GM18870 (cell line): ENCODE measurements at regions not wholly inside any gene's neighbourhood (a gene's known extent, or its start where the extent isn't known, plus 50 kb on each side); places are given as distances from the start of the nearest gene placed in this dataset.

Experiments used
- ATAC-seq: cut with Tn5 transposase; IDR thresholded peaks from one replicate; pipeline ENCODE4 v1.9.1; 2021; ENCODE audit warnings: moderate library complexity; ENCODE audit not compliant: unreplicated experiment

DNA sequence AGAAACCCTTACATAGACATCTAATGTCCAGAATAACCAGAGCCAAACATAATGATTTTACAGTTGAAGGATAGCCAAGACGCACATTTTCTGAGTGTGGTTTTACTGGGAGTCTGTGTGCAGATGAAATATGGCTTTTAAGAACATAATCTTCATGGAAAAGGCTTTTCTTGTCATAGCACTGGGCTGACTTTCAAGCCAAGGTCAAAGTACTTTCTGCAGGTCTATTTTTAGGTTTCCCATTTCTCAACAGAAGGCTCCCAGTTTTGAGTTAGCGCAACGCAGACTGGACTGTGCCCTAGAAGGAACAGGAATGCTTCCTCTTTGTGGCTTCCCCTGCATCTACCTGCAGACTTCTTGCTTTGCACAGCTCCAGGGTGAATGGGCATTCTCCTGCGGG is 92.3 kb upstream of the UPP2 start:
- ATAC-seq: no peak

DNA sequence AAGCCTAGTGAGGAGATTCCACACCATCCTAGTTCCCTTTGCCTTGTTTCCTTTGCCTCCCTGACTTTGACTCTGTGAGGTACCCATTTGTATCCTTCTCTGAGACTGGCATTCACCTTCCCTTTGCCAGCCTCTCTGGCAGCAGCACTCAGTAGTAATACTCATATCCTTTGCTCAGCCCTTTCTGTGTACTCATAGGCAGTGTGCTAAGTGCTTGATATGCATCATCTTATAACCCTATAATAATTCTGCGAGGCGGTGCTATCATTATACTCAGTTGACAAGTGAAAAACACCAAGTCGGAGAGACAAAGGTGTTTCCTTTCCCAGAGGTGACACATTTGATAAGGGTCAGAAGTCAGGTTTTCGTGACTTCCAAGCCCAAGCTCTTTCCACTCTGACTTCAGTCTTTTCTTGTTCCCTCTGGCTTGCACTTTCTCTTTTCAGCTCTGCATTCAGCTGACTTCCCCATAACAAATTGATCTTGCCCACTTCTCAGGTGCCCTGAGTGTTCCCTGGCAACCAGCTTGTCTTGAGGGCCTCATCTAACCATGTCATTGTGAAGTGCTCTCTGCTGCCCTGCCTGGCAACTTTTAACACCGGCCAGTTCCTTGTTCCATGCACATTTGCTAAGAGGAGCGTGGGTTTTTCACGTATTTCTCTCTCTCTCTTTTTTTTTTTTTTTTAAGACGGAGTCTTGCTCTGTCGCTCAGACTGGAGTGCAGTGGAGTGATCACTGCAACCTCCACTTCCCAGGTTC is 94.5 kb upstream of the UPP2 start:
- peak; percentile 52 for ATAC-seq

DNA sequence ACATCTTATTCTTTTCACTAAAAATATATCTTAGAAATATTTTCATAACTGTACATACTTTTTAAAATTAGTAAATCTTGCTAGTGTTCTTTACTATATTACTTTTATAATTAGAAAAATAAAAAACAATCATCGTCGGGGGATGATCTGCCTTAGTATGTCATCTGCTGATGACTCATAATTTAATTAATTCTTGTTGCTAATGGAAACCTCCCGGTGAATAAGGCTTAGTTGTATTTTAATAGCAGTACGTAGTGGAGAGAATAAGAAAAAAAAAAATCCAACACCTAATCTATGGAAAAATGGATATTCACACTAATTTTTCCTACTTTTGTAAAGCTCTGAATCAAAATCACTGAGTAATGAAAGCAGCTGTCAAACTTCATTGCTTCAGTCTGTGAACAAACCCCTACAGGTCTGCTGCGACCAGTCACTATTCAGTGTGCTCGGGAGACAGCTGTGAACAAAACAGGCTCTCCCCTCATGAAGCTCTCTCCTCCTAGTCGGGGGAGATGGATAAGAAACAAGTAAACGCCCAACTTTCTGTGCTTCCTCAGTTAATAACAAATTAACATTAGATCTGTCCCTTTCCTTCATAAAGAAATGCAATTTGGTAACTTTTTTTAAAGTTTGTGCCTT is 97.4 kb upstream of the UPP2 start:
- ATAC-seq: no peak

GRCh38 chr2:158002079-158002478 is 99.6 kb upstream of the UPP2 start:
- no peak for ATAC-seq

DNA sequence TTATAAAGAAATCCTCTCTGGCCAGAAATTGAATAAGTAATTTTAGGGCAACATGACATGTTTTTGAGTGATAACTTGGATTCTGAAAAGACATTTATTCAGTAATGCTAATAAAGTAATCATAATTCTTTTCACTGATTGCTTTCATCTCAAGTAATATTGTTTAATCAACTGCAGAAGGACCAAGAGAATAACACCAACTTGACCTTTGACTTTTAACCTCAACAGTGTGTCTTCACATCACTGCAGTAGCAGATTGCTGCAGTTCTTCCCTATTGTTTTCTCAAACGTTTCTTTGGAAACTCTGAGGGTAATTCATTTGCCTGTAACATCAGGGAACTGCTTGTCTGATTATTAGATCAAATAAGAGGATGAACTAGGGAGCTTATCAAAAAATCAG is 104.9 kb upstream of the UPP2 start:
- no peak for ATAC-seq

DNA sequence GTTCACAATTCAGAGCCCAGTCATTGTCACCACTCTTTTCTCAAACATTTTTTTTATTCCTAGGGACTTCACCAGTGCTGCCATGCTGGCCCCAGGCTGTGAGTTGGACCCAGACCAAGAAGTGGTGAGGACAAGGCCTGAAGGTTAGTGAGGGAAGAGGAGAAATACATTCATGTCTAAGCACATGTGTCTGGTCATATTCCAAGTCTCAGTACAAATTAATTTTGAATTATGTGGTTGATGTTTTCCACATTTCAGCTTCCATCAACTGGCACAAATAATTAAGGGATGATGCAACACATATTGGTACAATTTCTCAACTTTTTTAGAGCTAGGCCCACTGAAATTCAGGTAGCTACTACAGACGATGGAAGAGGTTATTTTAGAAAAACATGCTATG is 106.6 kb upstream of the UPP2 start:
- no peak for ATAC-seq

DNA sequence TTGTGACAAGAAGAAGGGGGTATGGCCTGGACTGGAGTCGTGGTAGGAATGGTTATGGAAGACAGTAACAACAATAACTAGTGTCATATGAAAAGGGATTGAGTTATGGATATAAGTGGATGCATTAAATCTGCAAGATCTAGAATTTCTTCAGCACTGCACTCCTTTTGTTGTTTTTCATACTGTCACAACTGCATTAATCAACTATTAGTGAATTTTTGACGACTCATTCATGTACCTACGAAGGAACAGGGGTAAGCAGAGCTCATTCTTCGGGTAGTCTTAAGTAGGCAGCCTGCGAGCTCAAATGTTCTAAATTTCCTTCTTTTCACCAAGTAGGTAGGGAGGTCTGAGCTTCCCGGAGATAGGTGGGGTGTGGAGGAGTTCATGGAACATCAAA is 109.7 kb upstream of the UPP2 start:
- no peak for ATAC-seq

- ATAC-seq: no peak
Observed at GRCh38 chr2:157990173-157990572, 111.5 kb upstream of the UPP2 start.

- ATAC-seq: no peak
Observed at GRCh38 chr2:157989227-157989626, 112.4 kb upstream of the UPP2 start.

- no peak for ATAC-seq
Observed at GRCh38 chr2:157986761-157987160, 110.6 kb upstream of the ACVR1 start.

- no peak for ATAC-seq
Observed at GRCh38 chr2:157984866-157985265, 108.7 kb upstream of the ACVR1 start.

DNA sequence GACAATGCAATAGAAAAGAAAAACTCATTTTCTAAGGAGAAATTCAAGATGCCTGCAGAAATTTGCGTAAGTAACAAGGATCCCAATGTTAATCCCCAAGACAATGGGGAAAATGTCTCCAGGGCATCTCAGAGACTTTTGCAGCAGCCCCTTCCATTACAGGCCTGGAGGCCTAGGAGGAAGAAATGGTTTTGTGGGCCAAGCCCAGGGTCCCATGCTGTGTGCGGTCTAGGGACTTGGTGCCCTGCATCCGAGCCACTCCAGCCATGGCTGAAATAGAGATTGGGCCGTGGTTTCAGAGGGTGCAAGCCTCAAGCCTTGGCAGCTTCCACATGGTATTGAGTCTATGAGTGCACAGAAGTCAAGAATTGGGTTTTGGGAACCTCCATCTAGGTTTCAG is 103.9 kb upstream of the ACVR1 start:
- ATAC-seq: no peak

- ATAC-seq: no peak
Observed at GRCh38 chr2:157971702-157972101, 95.6 kb upstream of the ACVR1 start.

DNA sequence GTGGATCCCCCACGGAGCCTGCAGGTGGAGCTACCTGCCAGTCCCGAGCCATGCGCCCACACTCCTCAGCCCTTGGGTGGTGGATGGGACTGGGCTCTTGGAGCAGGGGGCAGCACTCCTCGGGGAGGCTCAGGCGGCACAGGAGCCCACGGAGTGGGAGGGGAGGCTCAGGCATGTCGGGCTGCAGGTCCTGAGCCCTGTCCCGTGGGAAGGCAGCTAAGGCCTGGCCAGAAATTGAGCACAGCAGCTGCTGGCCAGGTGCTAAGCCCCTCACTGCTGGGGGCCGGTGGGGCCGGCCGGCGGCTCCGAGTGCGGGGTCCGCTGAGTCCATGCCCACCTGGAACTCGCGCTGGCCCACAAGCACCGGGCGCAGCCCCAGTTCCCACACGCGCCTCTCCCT is 91.7 kb upstream of the ACVR1 start:
- no peak for ATAC-seq

GRCh38 chr2:157959249-157959648 is 83.1 kb upstream of the ACVR1 start:
- no peak for ATAC-seq

DNA sequence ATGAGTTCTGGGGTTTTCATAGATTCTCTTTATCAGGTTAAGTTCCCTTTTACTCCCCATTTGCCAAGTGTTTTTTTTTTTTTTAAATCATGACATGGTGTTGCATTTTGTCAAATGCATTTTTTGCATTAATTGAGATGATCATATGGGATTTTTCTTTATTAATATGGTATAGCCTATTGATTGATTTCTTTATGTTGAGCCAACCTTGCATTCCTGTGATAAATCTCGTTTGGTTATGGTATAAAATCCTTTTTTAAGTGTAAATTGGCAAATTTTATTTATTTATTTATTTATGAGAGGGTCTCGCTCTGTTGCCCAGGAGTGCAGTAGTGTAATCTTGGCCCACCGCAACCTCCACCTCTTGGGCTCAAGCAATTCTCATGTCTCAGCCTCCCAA is 81.5 kb upstream of the ACVR1 start:
- no peak for ATAC-seq

DNA sequence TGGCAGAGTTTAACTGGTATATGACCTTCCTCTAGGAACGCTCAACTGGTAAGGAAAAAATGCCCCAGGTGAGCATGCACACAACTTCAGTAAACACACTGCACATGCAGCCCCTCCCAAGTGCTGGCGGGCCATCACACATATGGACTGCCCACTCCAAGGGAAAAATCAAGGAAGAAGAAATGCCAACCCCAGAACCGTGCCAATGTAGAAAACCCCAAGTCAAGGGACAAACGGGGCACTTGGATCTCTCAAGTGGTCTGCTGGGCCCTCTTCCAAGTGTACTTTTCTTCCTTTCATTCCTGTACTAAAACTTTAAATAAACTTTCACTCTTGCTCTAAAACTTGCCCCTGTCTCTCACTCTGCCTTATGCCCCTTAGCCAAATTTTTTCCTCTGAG is 76.4 kb upstream of the ACVR1 start:
- no peak for ATAC-seq

DNA sequence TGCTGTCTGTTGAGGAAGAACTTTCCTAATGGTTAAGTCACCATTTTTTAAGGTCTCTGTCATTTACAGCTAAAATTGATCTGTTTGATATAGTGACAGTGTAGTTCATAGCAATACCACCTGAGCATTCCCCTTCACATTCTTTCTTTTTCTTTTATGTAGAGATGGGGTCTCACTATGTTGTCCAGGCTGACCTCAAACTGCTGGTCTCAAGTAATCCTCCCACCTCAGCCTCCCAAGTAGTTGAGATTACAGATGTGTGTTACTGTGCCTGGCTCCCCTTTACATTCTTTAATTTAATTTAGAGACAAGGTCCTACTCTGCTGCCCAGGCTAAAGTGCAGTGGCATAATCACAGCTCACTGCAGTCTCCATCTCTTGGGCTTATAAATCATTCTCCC is 72.7 kb upstream of the ACVR1 start:
- no peak for ATAC-seq

GRCh38 chr2:157946919-157947557 is 70.9 kb upstream of the ACVR1 start:
- no peak for ATAC-seq

DNA sequence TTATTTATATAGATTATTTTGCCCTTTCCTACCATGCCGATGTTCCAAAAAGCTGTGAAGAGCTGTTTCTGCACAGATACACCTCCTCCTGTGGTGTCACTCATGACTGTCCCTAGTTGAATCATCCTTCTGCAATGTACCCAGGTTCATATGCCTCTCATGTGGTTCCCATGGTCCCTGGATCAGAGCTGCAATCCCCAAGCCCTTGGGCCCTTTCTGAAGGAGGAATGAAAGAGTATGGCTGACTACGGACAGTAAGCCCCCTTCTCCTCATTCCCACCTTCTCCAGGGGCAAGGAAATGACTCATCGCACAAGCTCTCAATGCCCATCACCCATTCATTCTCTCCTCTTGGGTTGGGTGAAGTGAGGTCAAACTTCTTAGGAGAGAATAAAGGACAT is 63.9 kb upstream of the ACVR1 start:
- no peak for ATAC-seq

DNA sequence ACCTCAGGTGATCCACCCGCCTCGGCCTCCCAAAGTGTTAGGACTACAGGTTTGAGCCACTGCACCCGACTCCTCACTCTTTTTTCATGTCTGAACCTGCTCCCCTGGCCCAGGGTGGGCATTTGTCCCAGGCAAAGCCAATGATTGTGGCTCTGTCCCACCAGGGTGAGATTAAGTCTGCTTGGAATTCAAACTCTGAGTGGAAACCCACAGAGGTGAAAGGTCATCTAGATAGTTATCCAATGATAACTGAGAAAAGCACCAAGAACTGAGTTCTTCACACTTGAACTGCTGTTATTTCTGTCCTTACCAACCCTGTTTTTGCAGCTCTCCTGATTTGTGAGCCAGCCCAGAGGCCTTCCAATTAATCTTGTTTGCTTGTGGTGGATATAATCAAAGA is 62.4 kb upstream of the ACVR1 start:
- no peak for ATAC-seq

DNA sequence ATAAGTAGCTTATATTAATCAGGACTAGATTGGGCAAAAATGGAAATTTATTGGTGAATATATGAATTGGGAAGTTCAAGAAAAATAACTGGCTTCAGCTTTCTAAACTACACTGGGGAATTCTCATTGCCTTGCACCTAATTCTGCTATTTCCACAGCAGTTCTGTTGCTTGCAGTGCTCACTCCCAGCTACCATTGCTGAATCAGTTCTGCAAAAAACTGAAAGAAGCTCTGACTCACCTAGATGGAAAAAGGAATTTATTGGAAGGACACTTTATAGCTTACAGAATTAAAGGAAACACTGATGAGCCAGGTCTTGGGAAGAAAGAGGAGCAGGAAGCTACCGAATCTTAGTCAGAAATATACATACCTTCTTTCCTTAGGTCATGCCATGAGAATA is 60.3 kb upstream of the ACVR1 start:
- ATAC-seq: no peak
